ENCODE measurements at regions not wholly inside any gene's neighbourhood (a gene's known extent, or its start where the extent isn't known, plus 50 kb on each side); places are given as distances from the start of the nearest gene placed in this dataset.
A peak's percentile ranks its signal among the peaks of the same experiment; 100 is the strongest.

- DNase-seq = no peak
- no peaks in the 10 kb centered on the region for H3K36me3 ChIP-seq (ENCODE audit: low read depth)
- H3K4me3 ChIP-seq = no peak overlapping the region
- no peaks in the 10 kb centered on the region for H3K9me2 ChIP-seq (ENCODE audit: insufficient read depth)
- no peaks in the 10 kb centered on the region for H3K79me2 ChIP-seq (ENCODE audit: insufficient read depth)
- no peak overlapping the region for H2AFZ ChIP-seq
- H3K4me2 ChIP-seq (ENCODE audit: unreplicated experiment) = no peak overlapping the region
- no peaks in the 10 kb centered on the region for H3K9me3 ChIP-seq (ENCODE audit: low read depth)
- no peak overlapping the region for H3K27ac ChIP-seq
- no peaks in the 10 kb centered on the region for H3K4me1 ChIP-seq (ENCODE audit: insufficient read depth)
- 63 to 73% methylated on average over 3 of the region's 3 CpGs for WGBS, 2 experiments (ENCODE audit: low coverage in 1 of 2, low lambda C conversion rate in 2 of 2, missing lambda C conversion rate in 2 of 2)
- no peaks in the 10 kb centered on the region for H3F3A ChIP-seq (ENCODE audit: insufficient read depth)
- no peaks in the 10 kb centered on the region for H3K27me3 ChIP-seq (replicated peaks; ENCODE audit: insufficient read depth)
- H3K9ac ChIP-seq = no peak overlapping the region
- in situ Hi-C loops (cut with MboI) = no loop called here
- no peak for TF ChIP-seq EZH2 (IDR thresholded peaks at IDR 0.05; ENCODE audit: insufficient read depth, poor library complexity, severe bottlenecking)
- TF ChIP-seq EZH2phosphoT487 (IDR thresholded peaks at IDR 0.05; ENCODE audit: insufficient read depth, low read depth) = no peak
- H4K20me1 ChIP-seq (ENCODE audit: insufficient read depth) = no peaks in the 10 kb centered on the region
Observed at GRCh38 chr4:149238097-149238496, 577.5 kb downstream of the IQCM start.

DNA sequence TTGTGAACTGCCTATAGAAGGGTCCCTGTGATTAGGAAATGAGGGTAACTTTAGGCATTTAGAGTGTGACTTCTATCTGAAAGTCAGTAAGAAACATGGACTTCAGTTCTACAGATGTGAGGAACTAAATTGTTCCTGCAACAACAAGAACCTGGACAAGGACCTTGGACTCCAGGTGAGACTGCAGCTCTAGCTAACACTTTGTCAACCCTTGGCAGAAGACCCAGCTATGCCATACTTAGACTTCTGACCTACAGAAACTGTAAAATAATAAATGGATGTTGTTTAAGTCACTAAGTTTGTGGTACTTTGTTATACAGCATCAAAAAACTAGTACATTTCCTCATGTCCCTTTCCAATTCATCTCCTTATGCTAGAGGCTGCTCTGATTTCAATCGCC is 580.8 kb downstream of the IQCM start:
- 50 to 65% methylated on average over 1 of the region's 1 CpG for WGBS, 2 experiments (ENCODE audit: low coverage in 1 of 2, low lambda C conversion rate in 2 of 2, missing lambda C conversion rate in 2 of 2)
- Histone ChIP-seq H3K9me2 (ENCODE audit: insufficient read depth) (no peaks in the 10 kb centered on the region), H3K79me2 (ENCODE audit: insufficient read depth) (no peaks in the 10 kb centered on the region), H3K9ac (no peak overlapping the region), H3K36me3 (ENCODE audit: low read depth) (no peaks in the 10 kb centered on the region), H3K4me2 (ENCODE audit: unreplicated experiment) (no peak overlapping the region), H3K27me3 (replicated peaks; ENCODE audit: insufficient read depth) (no peaks in the 10 kb centered on the region), H3K9me3 (ENCODE audit: low read depth) (no peaks in the 10 kb centered on the region), H3K4me1 (ENCODE audit: insufficient read depth) (no peaks in the 10 kb centered on the region), H2AFZ (no peak overlapping the region), H3K4me3 (no peak overlapping the region), H3K27ac (no peak overlapping the region), H3F3A (ENCODE audit: insufficient read depth) (no peaks in the 10 kb centered on the region), H4K20me1 (ENCODE audit: insufficient read depth) (no peaks in the 10 kb centered on the region)
- in situ Hi-C loops (cut with MboI) = no loop called here
- DNase-seq = no peak
- TF ChIP-seq EZH2phosphoT487 (IDR thresholded peaks at IDR 0.05; ENCODE audit: insufficient read depth, low read depth) (no peak), EZH2 (IDR thresholded peaks at IDR 0.05; ENCODE audit: insufficient read depth, poor library complexity, severe bottlenecking) (no peak)

GRCh38 chr4:149223659-149224058 is 592.0 kb downstream of the IQCM start:
- Histone ChIP-seq H4K20me1 (ENCODE audit: insufficient read depth) (no peaks in the 10 kb centered on the region), H3F3A (ENCODE audit: insufficient read depth) (no peaks in the 10 kb centered on the region), H2AFZ (no peak overlapping the region), H3K9me3 (ENCODE audit: low read depth) (no peaks in the 10 kb centered on the region), H3K4me3 (no peak overlapping the region), H3K9me2 (ENCODE audit: insufficient read depth) (no peaks in the 10 kb centered on the region), H3K27ac (no peak overlapping the region), H3K4me1 (ENCODE audit: insufficient read depth) (no peaks in the 10 kb centered on the region), H3K27me3 (replicated peaks; ENCODE audit: insufficient read depth) (no peaks in the 10 kb centered on the region), H3K4me2 (ENCODE audit: unreplicated experiment) (no peak overlapping the region), H3K79me2 (ENCODE audit: insufficient read depth) (no peaks in the 10 kb centered on the region), H3K36me3 (ENCODE audit: low read depth) (no peaks in the 10 kb centered on the region), H3K9ac (no peak overlapping the region)
- in situ Hi-C loops (cut with MboI) = no loop called here
- TF ChIP-seq EZH2 (IDR thresholded peaks at IDR 0.05; ENCODE audit: insufficient read depth, poor library complexity, severe bottlenecking) = no peak
- TF ChIP-seq EZH2phosphoT487 (IDR thresholded peaks at IDR 0.05; ENCODE audit: insufficient read depth, low read depth) = no peak
- DNase-seq = peak; percentile 48

- Histone ChIP-seq H3K4me2 (ENCODE audit: unreplicated experiment) (no peak overlapping the region), H3K36me3 (ENCODE audit: low read depth) (no peaks in the 10 kb centered on the region), H2AFZ (no peak overlapping the region), H3K4me1 (ENCODE audit: insufficient read depth) (no peaks in the 10 kb centered on the region), H3K27ac (no peak overlapping the region), H3K9ac (no peak overlapping the region), H4K20me1 (ENCODE audit: insufficient read depth) (no peaks in the 10 kb centered on the region), H3K9me2 (ENCODE audit: insufficient read depth) (no peaks in the 10 kb centered on the region), H3K27me3 (replicated peaks; ENCODE audit: insufficient read depth) (no peaks in the 10 kb centered on the region), H3K4me3 (no peak overlapping the region), H3F3A (ENCODE audit: insufficient read depth) (no peaks in the 10 kb centered on the region), H3K79me2 (ENCODE audit: insufficient read depth) (no peaks in the 10 kb centered on the region), H3K9me3 (ENCODE audit: low read depth) (no peaks in the 10 kb centered on the region)
- DNase-seq = no peak
- TF ChIP-seq EZH2 (IDR thresholded peaks at IDR 0.05; ENCODE audit: insufficient read depth, poor library complexity, severe bottlenecking) = no peak
- TF ChIP-seq EZH2phosphoT487 (IDR thresholded peaks at IDR 0.05; ENCODE audit: insufficient read depth, low read depth) = no peak
- in situ Hi-C loops (cut with MboI) = no loop called here
- WGBS, 2 experiments (ENCODE audit: low coverage in 1 of 2, low lambda C conversion rate in 2 of 2, missing lambda C conversion rate in 2 of 2) = 58 to 60% methylated on average over 4 of the region's 4 CpGs
Observed at GRCh38 chr4:149218672-149219071, 597.0 kb downstream of the IQCM start.

GRCh38 chr4:149214301-149214700 is 601.3 kb downstream of the IQCM start:
- no peaks in the 10 kb centered on the region for H3K79me2 ChIP-seq (ENCODE audit: insufficient read depth)
- H4K20me1 ChIP-seq (ENCODE audit: insufficient read depth) = no peaks in the 10 kb centered on the region
- no peaks in the 10 kb centered on the region for H3F3A ChIP-seq (ENCODE audit: insufficient read depth)
- no peak overlapping the region for H2AFZ ChIP-seq
- in situ Hi-C loops (cut with MboI) = no loop called here
- H3K27me3 ChIP-seq (replicated peaks; ENCODE audit: insufficient read depth) = no peaks in the 10 kb centered on the region
- TF ChIP-seq EZH2phosphoT487 (IDR thresholded peaks at IDR 0.05; ENCODE audit: insufficient read depth, low read depth) = no peak
- TF ChIP-seq EZH2 (IDR thresholded peaks at IDR 0.05; ENCODE audit: insufficient read depth, poor library complexity, severe bottlenecking) = no peak
- no peak overlapping the region for H3K9ac ChIP-seq
- 0 out of 2 replicates have a peak, but pooled peaks cover 3% of the 10 kb centered on the region for H3K9me2 ChIP-seq (ENCODE audit: insufficient read depth)
- no peak overlapping the region for H3K27ac ChIP-seq
- H3K4me1 ChIP-seq (ENCODE audit: insufficient read depth) = no peaks in the 10 kb centered on the region
- no peak for DNase-seq
- no peak overlapping the region for H3K4me3 ChIP-seq
- no peaks in the 10 kb centered on the region for H3K9me3 ChIP-seq (ENCODE audit: low read depth)
- no peaks in the 10 kb centered on the region for H3K36me3 ChIP-seq (ENCODE audit: low read depth)
- no peak overlapping the region for H3K4me2 ChIP-seq (ENCODE audit: unreplicated experiment)
